Occipital lobe (tissue), 1 donor: ENCODE measurements at regions not wholly inside any gene's neighbourhood (a gene's known extent, or its start where the extent isn't known, plus 50 kb on each side); places are given as distances from the start of the nearest gene placed in this dataset.

Experiments used
- DNase-seq: peaks from one replicate; lab custom pipeline; 2025; lab: John Stamatoyannopoulos, UW

DNA sequence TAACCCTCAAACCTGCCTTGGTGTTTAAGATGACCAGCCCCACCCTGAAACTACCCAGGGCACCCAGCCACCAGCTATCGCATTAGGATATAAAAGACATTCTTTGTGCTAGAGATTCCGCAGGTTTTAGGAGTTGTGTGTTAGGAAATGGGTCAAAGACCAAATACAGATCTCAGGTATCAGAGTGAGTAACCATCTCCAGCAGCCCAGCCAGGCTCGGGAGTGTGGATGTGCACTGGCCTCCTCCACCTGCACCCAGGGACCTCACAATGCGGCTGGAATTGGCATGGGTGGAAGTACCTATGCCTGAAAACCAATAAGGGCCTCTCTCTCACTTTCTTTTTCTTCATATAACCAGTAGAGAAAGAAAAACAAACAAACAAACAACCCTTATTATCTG, 51.1 kb upstream of the CST7 start:
- DNase-seq = no peak

DNA sequence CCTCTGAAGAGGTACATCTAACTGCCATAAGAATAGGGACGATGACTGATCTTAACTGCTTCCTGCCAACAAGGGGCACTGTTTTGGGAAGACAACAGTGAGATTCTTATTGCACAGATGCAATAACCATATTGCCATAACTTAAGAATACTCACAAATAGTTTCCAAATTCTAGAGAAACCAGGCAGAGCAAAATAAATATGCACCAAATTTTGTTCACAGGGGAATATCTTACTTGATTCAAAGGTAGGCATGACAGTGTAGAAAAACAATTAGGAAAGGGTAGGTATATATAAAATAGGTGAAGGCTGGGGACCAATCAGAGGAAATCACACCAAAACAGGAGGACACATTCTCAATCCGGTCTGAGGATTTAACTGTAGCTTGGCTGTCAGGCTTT, 49.9 kb upstream of the CST7 start:
- DNase-seq = no peak
